Ovary (tissue), 3 donors: ENCODE measurements at regions not wholly inside any gene's neighbourhood (a gene's known extent, or its start where the extent isn't known, plus 50 kb on each side); places are given as distances from the start of the nearest gene placed in this dataset.

Source experiments
- POLR2A ChIP-seq: fragments of 450-650 bp; IDR thresholded peaks from one replicate; pipeline ENCODE4 v1.6.1; 2017; ENCODE audit warnings: antibody characterized with exemption, mild to moderate bottlenecking, moderate library complexity
- TF ChIP-seq, protein P1 (sequence below), 3 donors: fragments of 450-650 bp in 2 of 3; fragments of 200-600 bp in 1 of 3; IDR thresholded peaks; one replicate each; pipeline versions ENCODE4 v1.5.1 to v1.8.0; 2016 to 2022; ENCODE audit warnings: antibody characterized with exemption in 3 of 3, mild to moderate bottlenecking in 1 of 3
- donor health status: DM: no; HTN: no; CAD: no.

- TF ChIP-seq, protein P1, sequence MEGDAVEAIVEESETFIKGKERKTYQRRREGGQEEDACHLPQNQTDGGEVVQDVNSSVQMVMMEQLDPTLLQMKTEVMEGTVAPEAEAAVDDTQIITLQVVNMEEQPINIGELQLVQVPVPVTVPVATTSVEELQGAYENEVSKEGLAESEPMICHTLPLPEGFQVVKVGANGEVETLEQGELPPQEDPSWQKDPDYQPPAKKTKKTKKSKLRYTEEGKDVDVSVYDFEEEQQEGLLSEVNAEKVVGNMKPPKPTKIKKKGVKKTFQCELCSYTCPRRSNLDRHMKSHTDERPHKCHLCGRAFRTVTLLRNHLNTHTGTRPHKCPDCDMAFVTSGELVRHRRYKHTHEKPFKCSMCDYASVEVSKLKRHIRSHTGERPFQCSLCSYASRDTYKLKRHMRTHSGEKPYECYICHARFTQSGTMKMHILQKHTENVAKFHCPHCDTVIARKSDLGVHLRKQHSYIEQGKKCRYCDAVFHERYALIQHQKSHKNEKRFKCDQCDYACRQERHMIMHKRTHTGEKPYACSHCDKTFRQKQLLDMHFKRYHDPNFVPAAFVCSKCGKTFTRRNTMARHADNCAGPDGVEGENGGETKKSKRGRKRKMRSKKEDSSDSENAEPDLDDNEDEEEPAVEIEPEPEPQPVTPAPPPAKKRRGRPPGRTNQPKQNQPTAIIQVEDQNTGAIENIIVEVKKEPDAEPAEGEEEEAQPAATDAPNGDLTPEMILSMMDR (IDR thresholded peaks at IDR 0.05): no peak
- TF ChIP-seq POLR2A: no peak
Observed at GRCh38 chr12:42728287-42728686, 138.7 kb upstream of the PRICKLE1 start.
